Breast epithelium (tissue), 3 donors: ENCODE measurements at regions not wholly inside any gene's neighbourhood (a gene's known extent, or its start where the extent isn't known, plus 50 kb on each side); places are given as distances from the start of the nearest gene placed in this dataset.

Experiments
- POLR2AphosphoS5 ChIP-seq, 3 donors: sonication (generic); formaldehyde crosslinking; IDR thresholded peaks; one replicate each; pipeline ENCODE4 v1.6.1; 2017; ENCODE audit warnings: antibody characterized with exemption in 3 of 3
- TF ChIP-seq, protein P1 (sequence below), 3 donors: fragments of 450-650 bp; IDR thresholded peaks; one replicate each; pipeline ENCODE4 v1.5.1; 2016 to 2017; ENCODE audit warnings: antibody characterized with exemption in 3 of 3, mild to moderate bottlenecking in 3 of 3, moderate library complexity in 3 of 3

GRCh38 chr2:53417385-53417784 lies 350.2 kb upstream of the CHAC2 start:
- TF ChIP-seq, protein P1, sequence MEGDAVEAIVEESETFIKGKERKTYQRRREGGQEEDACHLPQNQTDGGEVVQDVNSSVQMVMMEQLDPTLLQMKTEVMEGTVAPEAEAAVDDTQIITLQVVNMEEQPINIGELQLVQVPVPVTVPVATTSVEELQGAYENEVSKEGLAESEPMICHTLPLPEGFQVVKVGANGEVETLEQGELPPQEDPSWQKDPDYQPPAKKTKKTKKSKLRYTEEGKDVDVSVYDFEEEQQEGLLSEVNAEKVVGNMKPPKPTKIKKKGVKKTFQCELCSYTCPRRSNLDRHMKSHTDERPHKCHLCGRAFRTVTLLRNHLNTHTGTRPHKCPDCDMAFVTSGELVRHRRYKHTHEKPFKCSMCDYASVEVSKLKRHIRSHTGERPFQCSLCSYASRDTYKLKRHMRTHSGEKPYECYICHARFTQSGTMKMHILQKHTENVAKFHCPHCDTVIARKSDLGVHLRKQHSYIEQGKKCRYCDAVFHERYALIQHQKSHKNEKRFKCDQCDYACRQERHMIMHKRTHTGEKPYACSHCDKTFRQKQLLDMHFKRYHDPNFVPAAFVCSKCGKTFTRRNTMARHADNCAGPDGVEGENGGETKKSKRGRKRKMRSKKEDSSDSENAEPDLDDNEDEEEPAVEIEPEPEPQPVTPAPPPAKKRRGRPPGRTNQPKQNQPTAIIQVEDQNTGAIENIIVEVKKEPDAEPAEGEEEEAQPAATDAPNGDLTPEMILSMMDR (IDR thresholded peaks at IDR 0.05): no peak
- no peak for TF ChIP-seq POLR2AphosphoS5 (IDR thresholded peaks at IDR 0.05)
